ENCODE measurements at regions not wholly inside any gene's neighbourhood (a gene's known extent, or its start where the extent isn't known, plus 50 kb on each side); places are given as distances from the start of the nearest gene placed in this dataset.
A peak's percentile ranks its signal among the peaks of the same experiment; 100 is the strongest.

DNA sequence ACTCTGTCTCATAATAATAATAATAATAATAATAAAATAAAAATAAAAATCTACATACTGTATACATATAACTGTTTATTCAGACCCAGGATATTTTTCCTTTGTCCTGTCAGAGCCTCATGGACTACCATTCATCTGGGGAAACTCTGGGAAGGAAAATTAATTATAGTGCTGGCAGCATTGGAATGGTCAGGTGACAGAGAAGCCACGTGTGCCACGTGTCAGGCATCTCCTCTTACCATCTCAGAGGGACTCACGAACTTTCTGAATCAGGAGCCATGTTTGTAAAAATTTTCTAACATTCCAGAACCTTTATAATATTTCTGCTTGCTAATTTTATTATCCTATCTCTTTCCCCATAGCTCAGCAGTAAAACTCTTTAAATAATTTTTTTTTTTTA, 97.8 kb upstream of the HNRNPU start (continued):
- no peak for TF ChIP-seq ZNF644 (tag; IDR thresholded peaks at IDR 0.05; ENCODE audit: low read depth)
- TF ChIP-seq, protein P1, sequence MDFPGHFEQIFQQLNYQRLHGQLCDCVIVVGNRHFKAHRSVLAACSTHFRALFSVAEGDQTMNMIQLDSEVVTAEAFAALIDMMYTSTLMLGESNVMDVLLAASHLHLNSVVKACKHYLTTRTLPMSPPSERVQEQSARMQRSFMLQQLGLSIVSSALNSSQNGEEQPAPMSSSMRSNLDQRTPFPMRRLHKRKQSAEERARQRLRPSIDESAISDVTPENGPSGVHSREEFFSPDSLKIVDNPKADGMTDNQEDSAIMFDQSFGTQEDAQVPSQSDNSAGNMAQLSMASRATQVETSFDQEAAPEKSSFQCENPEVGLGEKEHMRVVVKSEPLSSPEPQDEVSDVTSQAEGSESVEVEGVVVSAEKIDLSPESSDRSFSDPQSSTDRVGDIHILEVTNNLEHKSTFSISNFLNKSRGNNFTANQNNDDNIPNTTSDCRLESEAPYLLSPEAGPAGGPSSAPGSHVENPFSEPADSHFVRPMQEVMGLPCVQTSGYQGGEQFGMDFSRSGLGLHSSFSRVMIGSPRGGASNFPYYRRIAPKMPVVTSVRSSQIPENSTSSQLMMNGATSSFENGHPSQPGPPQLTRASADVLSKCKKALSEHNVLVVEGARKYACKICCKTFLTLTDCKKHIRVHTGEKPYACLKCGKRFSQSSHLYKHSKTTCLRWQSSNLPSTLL (IDR thresholded peaks at IDR 0.05): no peak
- no peak for TF ChIP-seq SIX5 (IDR thresholded peaks at IDR 0.05; ENCODE audit: borderline replicate concordance in 1 of 2, insufficient read depth in 1 of 2, low read depth in 1 of 2, low read length in 2 of 2)
- no peak for TF ChIP-seq MTA3 (IDR thresholded peaks at IDR 0.05; ENCODE audit: borderline replicate concordance)
- no peak for TF ChIP-seq ZNF507 (tag; conservative IDR thresholded peaks at IDR 0.05)

DNA sequence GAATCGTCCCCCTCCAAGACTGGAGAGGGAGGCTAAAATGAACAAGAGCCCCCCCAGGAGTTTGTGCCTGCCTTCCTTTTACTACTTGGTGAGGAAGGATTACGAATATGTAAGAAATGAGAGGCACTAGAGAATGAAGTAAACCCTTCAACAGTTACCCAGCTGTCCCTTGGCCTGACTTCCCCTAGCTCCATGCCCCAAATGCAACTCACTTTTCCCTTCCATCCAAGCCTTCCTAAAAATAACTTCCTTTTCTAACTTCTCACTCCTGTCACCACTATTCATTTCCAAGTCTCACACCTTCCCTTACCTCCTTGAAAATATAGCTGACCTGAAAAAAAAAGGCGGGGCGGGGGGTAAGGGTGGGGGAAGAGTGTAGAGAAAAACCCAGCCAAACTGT, 96.6 kb upstream of the HNRNPU start:
- POLR2A ChIA-PET: interaction anchor here (0.6 to 1.3 kb wide), 3 partner anchors 9 to 356 kb away, joined by 3 to 4 read pairs (median 3); a partner anchor contains a TSS
- H2AFZ ChIP-seq (ENCODE audit: low read depth, low read length): peak overlapping the region; percentile 54
- no peak overlapping the region for H3K4me2 ChIP-seq (ENCODE audit: insufficient read depth, low read length)
- 47% methylated on average over 4 of the region's 4 CpGs for WGBS (ENCODE audit: insufficient coverage, low coverage, missing lambda C conversion rate)
- H3K27me3 ChIP-seq (ENCODE audit: control insufficient read depth in 2 of 2, insufficient read depth in 2 of 2, low read length in 2 of 2): no peaks in the 10 kb centered on the region
- no peaks in the 10 kb centered on the region for H4K20me1 ChIP-seq (replicated peaks; ENCODE audit: control insufficient read depth, insufficient read depth, low read length)
- no peak overlapping the region for H3K9ac ChIP-seq (ENCODE audit: insufficient read depth in 1 of 2, low read depth in 2 of 2, low read length in 2 of 2)
- H3K4me1 ChIP-seq (replicated peaks in 1 of 2; ENCODE audit: control insufficient read depth in 2 of 2, insufficient read depth in 2 of 2, low read length in 2 of 2): peaks cover 3 to 13% of the 10 kb centered on the region in 2 experiments; a peak in 4 of 5 replicates
- in situ Hi-C loops (cut with MboI): no loop called here
- CTCF ChIA-PET (ENCODE audit: low intra/inter-chr PET ratio): no interaction called here
- H3K27ac ChIP-seq (ENCODE audit: extremely low read depth, low read depth, low read length): no peak overlapping the region
- no peak overlapping the region for H3K4me3 ChIP-seq
- no peak for DNase-seq (ENCODE audit: extremely low read depth in 1 of 4, low spot score in 3 of 4)
- H3K9me3 ChIP-seq (replicated peaks; ENCODE audit: control insufficient read depth, insufficient read depth, low read depth, low read length): no peaks in the 10 kb centered on the region
- TF ChIP-seq, protein P2, sequence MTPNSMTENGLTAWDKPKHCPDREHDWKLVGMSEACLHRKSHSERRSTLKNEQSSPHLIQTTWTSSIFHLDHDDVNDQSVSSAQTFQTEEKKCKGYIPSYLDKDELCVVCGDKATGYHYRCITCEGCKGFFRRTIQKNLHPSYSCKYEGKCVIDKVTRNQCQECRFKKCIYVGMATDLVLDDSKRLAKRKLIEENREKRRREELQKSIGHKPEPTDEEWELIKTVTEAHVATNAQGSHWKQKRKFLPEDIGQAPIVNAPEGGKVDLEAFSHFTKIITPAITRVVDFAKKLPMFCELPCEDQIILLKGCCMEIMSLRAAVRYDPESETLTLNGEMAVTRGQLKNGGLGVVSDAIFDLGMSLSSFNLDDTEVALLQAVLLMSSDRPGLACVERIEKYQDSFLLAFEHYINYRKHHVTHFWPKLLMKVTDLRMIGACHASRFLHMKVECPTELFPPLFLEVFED (CRISPR knock-in tag; conservative IDR thresholded peaks at IDR 0.05): no peak
- TF ChIP-seq POLR2A (conservative IDR thresholded peaks at IDR 0.05) (no peak), HOXB6 (CRISPR knock-in tag; IDR thresholded peaks at IDR 0.05; ENCODE audit: borderline replicate concordance) (no peak), ILK (tag; IDR thresholded peaks at IDR 0.05; ENCODE audit: borderline replicate concordance, low read depth) (no peak), RAD21 (CRISPR knock-in tag; conservative IDR thresholded peaks at IDR 0.05 in 1 of 2, IDR thresholded peaks at IDR 0.05 in 1 of 2) (no peak), TCF3 (CRISPR knock-in tag; IDR thresholded peaks at IDR 0.05) (no peak)
- TF ChIP-seq, protein P3, sequence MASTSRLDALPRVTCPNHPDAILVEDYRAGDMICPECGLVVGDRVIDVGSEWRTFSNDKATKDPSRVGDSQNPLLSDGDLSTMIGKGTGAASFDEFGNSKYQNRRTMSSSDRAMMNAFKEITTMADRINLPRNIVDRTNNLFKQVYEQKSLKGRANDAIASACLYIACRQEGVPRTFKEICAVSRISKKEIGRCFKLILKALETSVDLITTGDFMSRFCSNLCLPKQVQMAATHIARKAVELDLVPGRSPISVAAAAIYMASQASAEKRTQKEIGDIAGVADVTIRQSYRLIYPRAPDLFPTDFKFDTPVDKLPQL (IDR thresholded peaks at IDR 0.05; ENCODE audit: extremely low read depth, insufficient read length): no peak
- intact Hi-C loops (cut with micrococcal nuclease): no loop called here
- H3K79me2 ChIP-seq (ENCODE audit: control insufficient read depth, insufficient read depth, low read length): no peaks in the 10 kb centered on the region
- no peaks in the 10 kb centered on the region for H3K9me1 ChIP-seq (ENCODE audit: control insufficient read depth, insufficient read depth, low read length)
- no peak for ATAC-seq
- no peaks in the 10 kb centered on the region for H3K36me3 ChIP-seq (ENCODE audit: control insufficient read depth, insufficient read depth, low read length)
- BruUV-seq (replicated peaks): no TSS peak
- FAIRE-seq: no peak

Measured in K562 (cell line).